ENCODE measurements at regions not wholly inside any gene's neighbourhood (a gene's known extent, or its start where the extent isn't known, plus 50 kb on each side); places are given as distances from the start of the nearest gene placed in this dataset.

DNA sequence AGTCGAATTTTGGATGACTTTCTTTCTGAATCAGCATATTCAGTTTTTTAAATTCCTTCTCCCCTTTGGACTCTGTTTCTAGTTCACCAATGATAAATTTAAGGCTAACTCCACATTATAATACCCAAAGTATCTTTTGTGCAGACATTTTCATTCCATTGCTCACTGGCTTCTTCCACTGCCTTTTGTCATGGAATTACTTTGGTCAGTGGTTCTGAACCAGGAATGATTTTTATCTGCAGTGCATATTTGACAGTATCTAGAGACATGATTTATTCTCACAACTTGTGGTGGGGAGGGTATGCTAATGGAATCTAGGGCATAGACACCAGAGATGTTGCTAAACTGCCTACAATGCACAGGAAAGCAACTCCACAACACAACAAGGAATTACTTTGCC, 234.4 kb upstream of the PRKD1 start:
- no peaks in the 10 kb centered on the region for H3K36me3 ChIP-seq
- no peak overlapping the region for H3K27ac ChIP-seq
- WGBS, 2 donors: 48 to 50% methylated on average over 1 of the region's 1 CpG
- no peaks in the 10 kb centered on the region for H3K9me3 ChIP-seq
- no peaks in the 10 kb centered on the region for H3K27me3 ChIP-seq
- DNase-seq (no peak), ATAC-seq (ENCODE audit: low FRiP score in 2 of 2) (no peak)
- TF ChIP-seq, protein P1, sequence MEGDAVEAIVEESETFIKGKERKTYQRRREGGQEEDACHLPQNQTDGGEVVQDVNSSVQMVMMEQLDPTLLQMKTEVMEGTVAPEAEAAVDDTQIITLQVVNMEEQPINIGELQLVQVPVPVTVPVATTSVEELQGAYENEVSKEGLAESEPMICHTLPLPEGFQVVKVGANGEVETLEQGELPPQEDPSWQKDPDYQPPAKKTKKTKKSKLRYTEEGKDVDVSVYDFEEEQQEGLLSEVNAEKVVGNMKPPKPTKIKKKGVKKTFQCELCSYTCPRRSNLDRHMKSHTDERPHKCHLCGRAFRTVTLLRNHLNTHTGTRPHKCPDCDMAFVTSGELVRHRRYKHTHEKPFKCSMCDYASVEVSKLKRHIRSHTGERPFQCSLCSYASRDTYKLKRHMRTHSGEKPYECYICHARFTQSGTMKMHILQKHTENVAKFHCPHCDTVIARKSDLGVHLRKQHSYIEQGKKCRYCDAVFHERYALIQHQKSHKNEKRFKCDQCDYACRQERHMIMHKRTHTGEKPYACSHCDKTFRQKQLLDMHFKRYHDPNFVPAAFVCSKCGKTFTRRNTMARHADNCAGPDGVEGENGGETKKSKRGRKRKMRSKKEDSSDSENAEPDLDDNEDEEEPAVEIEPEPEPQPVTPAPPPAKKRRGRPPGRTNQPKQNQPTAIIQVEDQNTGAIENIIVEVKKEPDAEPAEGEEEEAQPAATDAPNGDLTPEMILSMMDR (IDR thresholded peaks at IDR 0.05): no peak
- TF ChIP-seq EP300 (IDR thresholded peaks at IDR 0.05) (no peak), POLR2A (IDR thresholded peaks at IDR 0.05) (no peak), POLR2AphosphoS5 (IDR thresholded peaks at IDR 0.05) (no peak)
- no peaks in the 10 kb centered on the region for H3K4me1 ChIP-seq
- H3K4me3 ChIP-seq: no peak overlapping the region

- Histone ChIP-seq H3K27ac (no peak overlapping the region), H3K4me1 (no peaks in the 10 kb centered on the region), H3K4me3 (no peak overlapping the region), H3K36me3 (no peaks in the 10 kb centered on the region), H3K9me3 (peaks cover 0 to 10% (median 1%) of the 10 kb centered on the region in 4 donors), H3K27me3 (no peaks in the 10 kb centered on the region)
- TF ChIP-seq POLR2A (IDR thresholded peaks at IDR 0.05) (no peak), POLR2AphosphoS5 (IDR thresholded peaks at IDR 0.05) (no peak), EP300 (IDR thresholded peaks at IDR 0.05) (no peak)
- TF ChIP-seq, protein P1 (IDR thresholded peaks at IDR 0.05): no peak
- no peak for DNase-seq
- WGBS, 2 donors: 92 to 94% methylated on average over 2 of the region's 2 CpGs
- no peak for ATAC-seq (ENCODE audit: low FRiP score in 2 of 2)
Observed at GRCh38 chr14:30165255-30165654, 237.6 kb upstream of the PRKD1 start.

DNA sequence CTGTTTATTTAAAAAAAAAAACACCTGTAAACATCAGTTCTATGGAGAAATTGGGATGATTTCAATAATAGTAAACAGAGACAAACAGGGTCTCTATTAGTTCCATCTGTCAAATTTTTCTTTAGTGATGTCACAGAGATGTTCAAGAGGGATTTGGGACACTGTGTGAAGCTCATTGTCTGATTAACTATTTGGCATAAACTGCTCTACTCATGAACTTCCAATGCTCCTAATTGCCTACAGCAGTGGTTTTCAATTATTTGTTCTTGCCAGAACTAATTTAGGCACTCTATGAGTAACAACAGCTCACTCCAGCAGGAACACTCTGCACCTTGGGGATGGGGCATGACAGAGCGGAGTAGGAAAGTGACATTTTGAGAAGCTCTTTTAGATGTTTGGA, 250.1 kb upstream of the PRKD1 start:
- Histone ChIP-seq H3K27me3 (no peaks in the 10 kb centered on the region), H3K27ac (no peak overlapping the region), H3K36me3 (no peaks in the 10 kb centered on the region), H3K4me1 (no peaks in the 10 kb centered on the region), H3K9me3 (no peaks in the 10 kb centered on the region), H3K4me3 (no peak overlapping the region)
- 89 to 95% methylated on average over 1 of the region's 1 CpG for whole genome bisulfite sequencing, 2 donors
- ATAC-seq (ENCODE audit: low FRiP score in 2 of 2) (no peak), DNase-seq (no peak)
- no peak for TF ChIP-seq POLR2AphosphoS5 (IDR thresholded peaks at IDR 0.05)
- no peak for TF ChIP-seq POLR2A (IDR thresholded peaks at IDR 0.05)
- no peak for TF ChIP-seq EP300 (IDR thresholded peaks at IDR 0.05)
- TF ChIP-seq, protein P1 (IDR thresholded peaks at IDR 0.05): no peak

DNA sequence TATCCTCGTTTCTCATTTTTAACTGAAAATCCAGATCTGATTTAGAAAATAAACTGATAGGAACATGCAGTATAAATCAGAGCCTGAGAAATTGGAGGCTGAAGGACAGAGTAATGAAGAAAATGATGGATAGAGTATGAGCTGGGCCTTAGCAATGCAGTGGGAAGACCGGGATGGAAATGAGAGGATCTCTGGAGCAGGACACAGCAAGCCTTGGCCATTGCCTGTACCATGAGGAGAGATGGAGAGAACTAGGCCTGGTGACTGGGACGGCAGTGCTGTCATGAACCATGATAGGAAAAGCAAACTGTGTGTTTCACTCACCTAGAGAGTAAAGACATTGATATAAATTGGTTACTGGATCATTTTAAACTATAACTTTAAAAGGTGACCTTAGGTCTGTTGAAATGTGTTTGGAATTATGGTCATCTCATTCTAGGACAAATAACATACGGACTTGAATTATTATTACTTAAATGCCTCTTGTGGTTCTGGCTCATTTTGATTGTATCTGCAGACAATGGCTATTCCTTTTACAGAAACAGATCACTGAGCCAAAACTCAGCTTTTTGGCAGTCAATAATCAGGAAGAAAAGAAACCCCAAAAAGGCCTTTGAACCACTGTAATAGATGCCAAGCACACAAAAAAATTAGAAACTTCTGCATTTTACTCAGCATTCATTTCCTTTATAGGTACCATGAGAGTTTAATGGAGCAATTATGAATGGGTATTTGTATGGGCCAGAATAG, 251.9 kb upstream of the PRKD1 start:
- Histone ChIP-seq H3K4me3 (no peak overlapping the region), H3K27ac (no peak overlapping the region), H3K27me3 (no peaks in the 10 kb centered on the region), H3K36me3 (no peaks in the 10 kb centered on the region), H3K4me1 (no peaks in the 10 kb centered on the region), H3K9me3 (no peaks in the 10 kb centered on the region)
- WGBS, 2 donors: 62 to 76% methylated on average over 4 of the region's 4 CpGs
- ATAC-seq (ENCODE audit: low FRiP score in 2 of 2) (peak in 1 of 2 donors; percentile 51), DNase-seq (no peak)
- no peak for TF ChIP-seq EP300 (IDR thresholded peaks at IDR 0.05)
- TF ChIP-seq POLR2A (IDR thresholded peaks at IDR 0.05): no peak
- TF ChIP-seq POLR2AphosphoS5 (IDR thresholded peaks at IDR 0.05): no peak
- TF ChIP-seq, protein P1 (IDR thresholded peaks at IDR 0.05): no peak

- ATAC-seq (ENCODE audit: low FRiP score in 2 of 2): peak in 1 of 2 donors; percentile 81
- 50 to 76% methylated on average over 2 of the region's 2 CpGs for WGBS, 2 donors
- no peak overlapping the region for H3K4me3 ChIP-seq
Observed at GRCh38 chr14:30180219-30180618, 252.6 kb upstream of the PRKD1 start.

More at GRCh38 chr14:30180219-30180618, 252.6 kb upstream of the PRKD1 start:
- Histone ChIP-seq H3K36me3 (no peaks in the 10 kb centered on the region), H3K9me3 (no peaks in the 10 kb centered on the region), H3K27ac (no peak overlapping the region), H3K27me3 (no peaks in the 10 kb centered on the region), H3K4me1 (no peaks in the 10 kb centered on the region)
- TF ChIP-seq, protein P1 (IDR thresholded peaks at IDR 0.05): no peak
- TF ChIP-seq POLR2AphosphoS5 (IDR thresholded peaks at IDR 0.05) (no peak), POLR2A (IDR thresholded peaks at IDR 0.05) (no peak), EP300 (IDR thresholded peaks at IDR 0.05) (no peak)
- DNase-seq: no peak

Measured in upper lobe of left lung (tissue), 6 donors.